PC-9 (cell line): ENCODE measurements at regions not wholly inside any gene's neighbourhood (a gene's known extent, or its start where the extent isn't known, plus 50 kb on each side); places are given as distances from the start of the nearest gene placed in this dataset.
"Not testable (repeated sequence)": the region's sequence is repeated elsewhere in the genome, so short reads cannot be mapped to it uniquely, and the experiment has no call there.

ENCODE experiments used
- BruUV-seq: library from RNA; stranded (reverse); fragments of 400-500 nt; replicated peaks from 2 replicates; lab custom pipeline; 2021; lab: Mats Ljungman, UMichigan
- CTCF ChIA-PET: fragments of 300-600 bp; sonication (Branson Sonifier 250); formaldehyde crosslinking; loops from one replicate; lab custom pipeline; 2022; ENCODE audit warnings: antibody characterized with exemption; lab: Charles Lee
- POLR2A ChIA-PET: fragments of 300-600 bp; sonication (Branson Sonifier 250); formaldehyde crosslinking; loops from one replicate; lab custom pipeline; 2022; ENCODE audit warnings: antibody characterized with exemption; ENCODE audit not compliant: unreplicated experiment; lab: Charles Lee
- DNase-seq, 2 experiments: peaks; one replicate each; pipeline versions ENCODE4 v3.0.0 to v3.0.0-alpha.2; 2015 to 2022; ENCODE audit warnings: mixed read lengths in 1 of 2
- H2AFZ ChIP-seq: fragments of 200-600 bp; sonication (generic); 2 replicates; pipeline ENCODE4 v1.8.1; 2017; ENCODE audit warnings: antibody characterized with exemption
- H3F3A ChIP-seq: fragments of 200-600 bp; sonication (generic); 2 replicates; pipeline ENCODE4 v1.8.1; 2017; ENCODE audit warnings: antibody characterized with exemption, mild to moderate bottlenecking, low read depth; ENCODE audit not compliant: insufficient read depth
- H3K27ac ChIP-seq: fragments of 200-600 bp; sonication (generic); 2 replicates; pipeline ENCODE4 v1.6.1; 2016; ENCODE audit warnings: mixed run types
- H3K27me3 ChIP-seq: fragments of 200-600 bp; sonication (generic); 2 replicates; pipeline ENCODE4 v1.6.1; 2016; ENCODE audit warnings: low read depth, mixed run types; ENCODE audit not compliant: insufficient read depth
- H3K36me3 ChIP-seq: fragments of 200-600 bp; sonication (generic); 2 replicates; pipeline ENCODE4 v1.6.1; 2016; ENCODE audit warnings: low read depth, mixed run types
- H3K4me1 ChIP-seq: fragments of 200-600 bp; sonication (generic); replicated peaks from 2 replicates; pipeline ENCODE4 v1.6.1; 2016; ENCODE audit warnings: mixed run types; ENCODE audit not compliant: insufficient read depth
- H3K4me2 ChIP-seq: fragments of 200-600 bp; sonication (generic); 2 replicates; pipeline ENCODE4 v1.6.1; 2017; ENCODE audit warnings: mixed run types
- H3K4me3 ChIP-seq: fragments of 200-600 bp; sonication (generic); 2 replicates; pipeline ENCODE4 v1.6.1; 2016; ENCODE audit warnings: mixed run types
- H3K79me2 ChIP-seq: fragments of 200-600 bp; sonication (generic); 2 replicates; pipeline ENCODE4 v1.6.1; 2017; ENCODE audit warnings: low read depth, mixed run types
- H3K9me2 ChIP-seq: fragments of 200-600 bp; sonication (generic); 2 replicates; pipeline ENCODE4 v1.8.1; 2017; ENCODE audit warnings: mild to moderate bottlenecking; ENCODE audit not compliant: insufficient read depth
- H3K9me3 ChIP-seq: fragments of 200-600 bp; sonication (generic); 2 replicates; pipeline ENCODE4 v1.8.1; 2016; ENCODE audit warnings: low read depth; ENCODE audit not compliant: insufficient read depth
- H4K20me1 ChIP-seq: fragments of 200-600 bp; sonication (generic); 2 replicates; pipeline ENCODE4 v1.8.1; 2017; ENCODE audit not compliant: insufficient read depth
- EZH2 ChIP-seq: fragments of 200-600 bp; sonication (generic); IDR thresholded peaks from 2 replicates; pipeline ENCODE4 v1.8.0; 2017; ENCODE audit warnings: antibody characterized with exemption, low read depth
- intact Hi-C: fragments of 100-400 bp; cut with micrococcal nuclease; formaldehyde crosslinking; loops from one replicate; pipeline ENCODE4 v1.10.0; 2022; ENCODE audit not compliant: unreplicated experiment
- TF ChIP-seq, protein P1 (sequence below): fragments of 200-600 bp; sonication (generic); conservative IDR thresholded peaks from 2 replicates; pipeline ENCODE4 v1.6.1; 2017; ENCODE audit warnings: mixed run types, antibody characterized with exemption, mild to moderate bottlenecking, moderate library complexity

DNA sequence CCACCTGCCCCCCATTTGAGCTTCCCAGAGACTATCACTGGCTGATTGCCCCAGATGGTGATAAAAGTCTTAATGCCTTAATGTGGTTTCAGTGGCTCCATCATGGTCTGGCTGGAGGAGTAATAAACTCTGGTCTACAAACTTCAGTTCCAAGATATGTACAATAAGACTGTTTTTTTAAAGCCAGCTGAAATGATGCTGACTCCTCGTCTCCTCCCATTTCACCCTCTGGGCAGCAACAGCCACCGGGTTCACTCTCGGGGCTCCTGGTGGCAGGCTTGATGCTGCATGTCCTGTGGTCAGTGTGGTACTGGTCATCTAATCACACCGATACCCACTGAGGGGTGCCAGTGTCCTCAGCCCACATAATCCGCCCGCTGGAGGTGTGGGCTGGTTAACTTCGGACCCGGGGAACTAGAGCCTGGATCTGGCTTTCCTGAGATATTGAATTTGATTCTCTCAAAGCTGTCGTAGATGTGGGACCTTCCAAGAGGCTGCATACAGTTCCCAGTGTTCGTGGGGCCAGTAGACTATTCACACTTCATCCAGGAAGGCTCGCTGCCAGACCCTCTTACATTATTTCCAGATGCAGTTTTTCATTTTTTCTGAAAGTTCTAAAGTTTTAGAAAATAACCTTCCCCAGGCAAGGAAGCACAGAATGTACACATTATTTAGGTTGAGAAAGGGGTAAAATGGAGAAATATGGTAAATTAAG, 95.3 kb downstream of the GALR1 start:
- intact Hi-C loops = no loop called here
- Histone ChIP-seq H3K4me2 (no peak overlapping the region), H3K4me1 (no peaks in the 10 kb centered on the region), H3K36me3 (no peaks in the 10 kb centered on the region), H4K20me1 (no peaks in the 10 kb centered on the region), H3K27me3 (peaks cover 56% of the 10 kb centered on the region), H2AFZ (no peak overlapping the region), H3K4me3 (no peak overlapping the region), H3F3A (no peaks in the 10 kb centered on the region), H3K9me3 (no peaks in the 10 kb centered on the region), H3K79me2 (no peaks in the 10 kb centered on the region), H3K9me2 (no peaks in the 10 kb centered on the region), H3K27ac (no peak overlapping the region)
- CTCF ChIA-PET = no interaction called here
- no peak for TF ChIP-seq EZH2
- TF ChIP-seq, protein P1, sequence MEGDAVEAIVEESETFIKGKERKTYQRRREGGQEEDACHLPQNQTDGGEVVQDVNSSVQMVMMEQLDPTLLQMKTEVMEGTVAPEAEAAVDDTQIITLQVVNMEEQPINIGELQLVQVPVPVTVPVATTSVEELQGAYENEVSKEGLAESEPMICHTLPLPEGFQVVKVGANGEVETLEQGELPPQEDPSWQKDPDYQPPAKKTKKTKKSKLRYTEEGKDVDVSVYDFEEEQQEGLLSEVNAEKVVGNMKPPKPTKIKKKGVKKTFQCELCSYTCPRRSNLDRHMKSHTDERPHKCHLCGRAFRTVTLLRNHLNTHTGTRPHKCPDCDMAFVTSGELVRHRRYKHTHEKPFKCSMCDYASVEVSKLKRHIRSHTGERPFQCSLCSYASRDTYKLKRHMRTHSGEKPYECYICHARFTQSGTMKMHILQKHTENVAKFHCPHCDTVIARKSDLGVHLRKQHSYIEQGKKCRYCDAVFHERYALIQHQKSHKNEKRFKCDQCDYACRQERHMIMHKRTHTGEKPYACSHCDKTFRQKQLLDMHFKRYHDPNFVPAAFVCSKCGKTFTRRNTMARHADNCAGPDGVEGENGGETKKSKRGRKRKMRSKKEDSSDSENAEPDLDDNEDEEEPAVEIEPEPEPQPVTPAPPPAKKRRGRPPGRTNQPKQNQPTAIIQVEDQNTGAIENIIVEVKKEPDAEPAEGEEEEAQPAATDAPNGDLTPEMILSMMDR = no peak
- POLR2A ChIA-PET = no interaction called here
- no TSS peak for BruUV-seq
- no peak for DNase-seq

DNA sequence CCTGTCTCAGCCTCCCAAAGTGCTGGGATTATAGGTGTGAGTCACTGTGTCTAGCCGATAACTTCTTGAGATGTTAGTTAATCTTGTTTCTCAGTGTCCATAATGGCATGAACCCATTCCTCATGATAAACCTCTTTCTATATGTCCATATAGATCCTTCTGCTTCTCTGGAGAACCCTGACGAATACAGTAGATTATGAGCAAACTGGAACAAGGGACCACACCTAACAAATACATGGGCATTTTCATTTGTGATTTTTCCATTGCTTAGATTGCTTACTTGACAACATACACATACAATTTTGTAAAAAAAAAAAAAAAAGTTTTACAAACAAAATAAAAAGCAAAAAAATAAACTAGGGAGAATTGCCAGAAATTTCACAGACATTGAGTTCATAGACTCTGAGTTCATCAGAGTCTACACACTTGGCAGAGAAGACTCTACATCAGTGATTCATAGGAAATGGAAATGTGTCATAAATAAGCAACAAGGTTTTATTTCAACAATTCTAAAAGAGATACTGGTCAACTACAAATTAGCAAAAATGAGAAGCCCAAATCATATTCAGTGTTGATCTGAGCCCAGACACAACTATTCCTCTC, 96.7 kb downstream of the GALR1 start:
- POLR2A ChIA-PET = no interaction called here
- no peak overlapping the region for H3K27ac ChIP-seq

DNA sequence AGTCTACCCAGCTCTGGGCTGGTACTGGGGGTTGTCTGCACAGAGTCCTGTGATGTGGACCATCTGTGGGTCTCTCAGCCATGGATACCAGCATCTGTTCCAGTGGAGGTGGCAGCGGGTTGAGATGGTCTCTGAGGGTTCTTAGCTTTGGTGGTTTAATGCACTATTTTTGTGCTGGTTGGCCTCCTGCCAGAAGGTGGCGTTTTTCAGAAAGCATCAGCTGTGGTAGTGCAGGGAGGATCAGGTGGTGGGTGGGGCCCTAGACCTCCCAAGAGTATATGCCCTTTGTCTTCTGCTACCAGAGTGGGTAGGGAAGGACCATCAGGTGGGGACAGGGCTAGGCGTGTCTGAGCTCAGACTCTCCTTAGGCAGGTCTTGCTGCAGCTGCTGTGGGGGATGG, 103.7 kb downstream of the GALR1 start:
- H3K27me3 ChIP-seq = peaks cover 32% of the 10 kb centered on the region
- intact Hi-C loops, POLR2A ChIA-PET, H3K4me3 ChIP-seq, H3K27ac ChIP-seq, CTCF ChIA-PET, DNase-seq, H3K9me2 ChIP-seq, H3K9me3 ChIP-seq, H3K4me2 ChIP-seq, H2AFZ ChIP-seq, BruUV-seq, H3K36me3 ChIP-seq, H4K20me1 ChIP-seq, H3K79me2 ChIP-seq, H3K4me1 ChIP-seq, H3F3A ChIP-seq: not testable (repeated sequence)

More for the DNA sequence above, 96.7 kb downstream of the GALR1 start:
- TF ChIP-seq EZH2 = no peak
- TF ChIP-seq, protein P1 = no peak
- Histone ChIP-seq H3K4me2 (no peak overlapping the region), H3K79me2 (no peaks in the 10 kb centered on the region), H3K4me1 (no peaks in the 10 kb centered on the region), H3K4me3 (no peak overlapping the region), H4K20me1 (no peaks in the 10 kb centered on the region), H3K9me3 (no peaks in the 10 kb centered on the region), H3F3A (no peaks in the 10 kb centered on the region), H2AFZ (no peak overlapping the region), H3K36me3 (no peaks in the 10 kb centered on the region), H3K27me3 (peaks cover 42% of the 10 kb centered on the region), H3K9me2 (no peaks in the 10 kb centered on the region)
- CTCF ChIA-PET = no interaction called here
- no TSS peak for BruUV-seq
- intact Hi-C loops = no loop called here
- no peak for DNase-seq
